ENCODE measurements at regions not wholly inside any gene's neighbourhood (a gene's known extent, or its start where the extent isn't known, plus 50 kb on each side); places are given as distances from the start of the nearest gene placed in this dataset.

GRCh38 chr6:17225767-17226630 lies 55.2 kb upstream of the RBM24 start:
- Mint-ChIP-seq H3K27ac (no peak overlapping the region), H3K4me3 (no peak overlapping the region), H3K36me3 (ENCODE audit: low read depth) (no peaks in the 10 kb centered on the region), H3K9me3 (peaks cover 5% of the 10 kb centered on the region), H3K27me3 (peaks cover 1% of the 10 kb centered on the region), H3K4me1 (no peaks in the 10 kb centered on the region)
- ChIA-PET CTCF (no interaction called here), POLR2A (no interaction called here)
- TF ChIP-seq, protein P1, sequence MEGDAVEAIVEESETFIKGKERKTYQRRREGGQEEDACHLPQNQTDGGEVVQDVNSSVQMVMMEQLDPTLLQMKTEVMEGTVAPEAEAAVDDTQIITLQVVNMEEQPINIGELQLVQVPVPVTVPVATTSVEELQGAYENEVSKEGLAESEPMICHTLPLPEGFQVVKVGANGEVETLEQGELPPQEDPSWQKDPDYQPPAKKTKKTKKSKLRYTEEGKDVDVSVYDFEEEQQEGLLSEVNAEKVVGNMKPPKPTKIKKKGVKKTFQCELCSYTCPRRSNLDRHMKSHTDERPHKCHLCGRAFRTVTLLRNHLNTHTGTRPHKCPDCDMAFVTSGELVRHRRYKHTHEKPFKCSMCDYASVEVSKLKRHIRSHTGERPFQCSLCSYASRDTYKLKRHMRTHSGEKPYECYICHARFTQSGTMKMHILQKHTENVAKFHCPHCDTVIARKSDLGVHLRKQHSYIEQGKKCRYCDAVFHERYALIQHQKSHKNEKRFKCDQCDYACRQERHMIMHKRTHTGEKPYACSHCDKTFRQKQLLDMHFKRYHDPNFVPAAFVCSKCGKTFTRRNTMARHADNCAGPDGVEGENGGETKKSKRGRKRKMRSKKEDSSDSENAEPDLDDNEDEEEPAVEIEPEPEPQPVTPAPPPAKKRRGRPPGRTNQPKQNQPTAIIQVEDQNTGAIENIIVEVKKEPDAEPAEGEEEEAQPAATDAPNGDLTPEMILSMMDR (IDR thresholded peaks at IDR 0.05) = no peak
- ATAC-seq (ENCODE audit: low read depth) (no peak), DNase-seq (no peak)
- intact Hi-C loops (cut with micrococcal nuclease) = no loop called here

- H3K36me3 Mint-ChIP-seq (ENCODE audit: low read depth) = no peaks in the 10 kb centered on the region
- H3K27ac Mint-ChIP-seq = no peak overlapping the region
- H3K4me1 Mint-ChIP-seq = no peaks in the 10 kb centered on the region
- H3K4me3 Mint-ChIP-seq = no peak overlapping the region
- ChIA-PET POLR2A (no interaction called here), CTCF (no interaction called here)
- DNase-seq (no peak), ATAC-seq (ENCODE audit: low read depth) (no peak)
- H3K27me3 Mint-ChIP-seq = peaks cover 1% of the 10 kb centered on the region
- TF ChIP-seq, protein P1 (IDR thresholded peaks at IDR 0.05) = no peak
- peaks cover 5% of the 10 kb centered on the region for H3K9me3 Mint-ChIP-seq
- intact Hi-C loops (cut with micrococcal nuclease) = no loop called here
Measured at GRCh38 chr6:17226786-17227233, 54.4 kb upstream of the RBM24 start.

DNA sequence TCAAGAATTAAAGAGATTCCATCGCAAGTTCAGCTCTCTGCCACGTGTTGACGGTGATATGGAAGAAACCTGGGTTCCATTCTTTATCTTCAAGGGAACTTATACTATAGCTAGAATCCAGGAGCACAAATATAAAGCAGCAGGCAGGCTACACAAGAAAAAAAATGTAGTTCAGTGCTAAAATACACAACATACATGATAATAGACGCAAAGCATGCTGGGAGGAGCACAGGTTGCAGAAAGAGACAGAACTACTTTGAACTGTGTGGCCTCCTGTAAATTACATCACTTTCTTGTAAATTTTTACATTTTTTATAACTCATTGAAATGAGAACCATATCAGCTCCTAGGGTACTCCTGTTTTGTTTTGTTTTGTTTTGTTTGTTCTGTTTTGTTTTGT lies 53.8 kb upstream of the RBM24 start:
- no peaks in the 10 kb centered on the region for H3K4me1 Mint-ChIP-seq
- ATAC-seq (ENCODE audit: low read depth) (no peak), DNase-seq (no peak)
- H3K4me3 Mint-ChIP-seq = no peak overlapping the region
- POLR2A ChIA-PET = no interaction called here
- no peaks in the 10 kb centered on the region for H3K36me3 Mint-ChIP-seq (ENCODE audit: low read depth)
- no peak overlapping the region for H3K27ac Mint-ChIP-seq
- TF ChIP-seq, protein P1 (IDR thresholded peaks at IDR 0.05) = no peak
- peaks cover 5% of the 10 kb centered on the region for H3K9me3 Mint-ChIP-seq
- CTCF ChIA-PET = no interaction called here
- H3K27me3 Mint-ChIP-seq = peaks cover 1% of the 10 kb centered on the region
- intact Hi-C loops (cut with micrococcal nuclease) = no loop called here

Measured in activated B cell treated with CpG ODN at 0.5 μM for 24 hours (primary cell).